Neural crest cell (in vitro differentiated cells): ENCODE measurements at regions not wholly inside any gene's neighbourhood (a gene's known extent, or its start where the extent isn't known, plus 50 kb on each side); places are given as distances from the start of the nearest gene placed in this dataset.

Experiments used
- DNase-seq: peaks from one replicate; pipeline ENCODE4 v3.0.0; 2021; ENCODE audit warnings: low read depth, mixed read lengths, low spot score
- H3K27ac Mint-ChIP-seq: one replicate; pipeline ENCODE4 v1.8.0; 2021; ENCODE audit warnings: mild to moderate bottlenecking, mixed read lengths; ENCODE audit not compliant: unreplicated experiment
- H3K27me3 Mint-ChIP-seq: 2 replicates; pipeline ENCODE4 v1.8.0; 2021; ENCODE audit warnings: low read depth, mild to moderate bottlenecking, mixed read lengths
- H3K36me3 Mint-ChIP-seq: 2 replicates; pipeline ENCODE4 v1.8.0; 2021; ENCODE audit warnings: low read depth, mild to moderate bottlenecking, mixed read lengths
- H3K4me1 Mint-ChIP-seq: 2 replicates; pipeline ENCODE4 v1.8.0; 2021; ENCODE audit warnings: mixed read lengths
- H3K4me3 Mint-ChIP-seq: one replicate; pipeline ENCODE4 v1.8.0; 2021; ENCODE audit warnings: mild to moderate bottlenecking, mixed read lengths
- H3K9me3 Mint-ChIP-seq: 2 replicates; pipeline ENCODE4 v1.8.0; 2021; ENCODE audit warnings: mixed read lengths
- CTCF ChIP-seq: fragments of 200-600 bp; sonication (generic); conservative IDR thresholded peaks from 2 replicates; pipeline ENCODE4 v1.5.0; 2021; ENCODE audit warnings: antibody characterized with exemption, mild to moderate bottlenecking

- no peak for DNase-seq
- no peak for TF ChIP-seq CTCF
- Mint-ChIP-seq H3K27me3 (no peaks in the 10 kb centered on the region), H3K9me3 (peaks cover 5% of the 10 kb centered on the region), H3K4me1 (no peaks in the 10 kb centered on the region), H3K27ac (no peak overlapping the region), H3K4me3 (no peak overlapping the region), H3K36me3 (peaks cover 4% of the 10 kb centered on the region)
Observed at GRCh38 chr1:59180735-59181134, 116.2 kb upstream of the FGGY start.

GRCh38 chr1:59183749-59184317, 113.1 kb upstream of the FGGY start:
- Mint-ChIP-seq H3K27me3 (no peaks in the 10 kb centered on the region), H3K4me1 (no peaks in the 10 kb centered on the region), H3K4me3 (no peak overlapping the region), H3K27ac (no peak overlapping the region), H3K36me3 (no peaks in the 10 kb centered on the region), H3K9me3 (peaks cover 3% of the 10 kb centered on the region)
- DNase-seq, result no peak
- no peak for TF ChIP-seq CTCF

GRCh38 chr1:59184365-59184905, 112.5 kb upstream of the FGGY start:
- Mint-ChIP-seq H3K27ac (no peak overlapping the region), H3K4me1 (no peaks in the 10 kb centered on the region), H3K36me3 (peaks cover 1% of the 10 kb centered on the region), H3K4me3 (no peak overlapping the region), H3K9me3 (peaks cover 4% of the 10 kb centered on the region), H3K27me3 (no peaks in the 10 kb centered on the region)
- no peak for DNase-seq
- TF ChIP-seq CTCF, result no peak

GRCh38 chr1:59185163-59185860, 111.6 kb upstream of the FGGY start:
- peaks cover 9% of the 10 kb centered on the region for H3K36me3 Mint-ChIP-seq
- no peak for TF ChIP-seq CTCF
- no peak overlapping the region for H3K4me3 Mint-ChIP-seq
- H3K4me1 Mint-ChIP-seq, result no peaks in the 10 kb centered on the region
- no peak overlapping the region for H3K27ac Mint-ChIP-seq
- H3K9me3 Mint-ChIP-seq, result peaks cover 12% of the 10 kb centered on the region
- H3K27me3 Mint-ChIP-seq, result no peaks in the 10 kb centered on the region
- no peak for DNase-seq

- Mint-ChIP-seq H3K27me3 (no peaks in the 10 kb centered on the region), H3K4me1 (no peaks in the 10 kb centered on the region), H3K9me3 (peaks cover 20% of the 10 kb centered on the region), H3K4me3 (no peak overlapping the region), H3K36me3 (peaks cover 9% of the 10 kb centered on the region), H3K27ac (no peak overlapping the region)
- no peak for TF ChIP-seq CTCF
- no peak for DNase-seq
Observed at GRCh38 chr1:59186656-59187055, 110.2 kb upstream of the FGGY start.
